ENCODE measurements at regions not wholly inside any gene's neighbourhood (a gene's known extent, or its start where the extent isn't known, plus 50 kb on each side); places are given as distances from the start of the nearest gene placed in this dataset.

DNA sequence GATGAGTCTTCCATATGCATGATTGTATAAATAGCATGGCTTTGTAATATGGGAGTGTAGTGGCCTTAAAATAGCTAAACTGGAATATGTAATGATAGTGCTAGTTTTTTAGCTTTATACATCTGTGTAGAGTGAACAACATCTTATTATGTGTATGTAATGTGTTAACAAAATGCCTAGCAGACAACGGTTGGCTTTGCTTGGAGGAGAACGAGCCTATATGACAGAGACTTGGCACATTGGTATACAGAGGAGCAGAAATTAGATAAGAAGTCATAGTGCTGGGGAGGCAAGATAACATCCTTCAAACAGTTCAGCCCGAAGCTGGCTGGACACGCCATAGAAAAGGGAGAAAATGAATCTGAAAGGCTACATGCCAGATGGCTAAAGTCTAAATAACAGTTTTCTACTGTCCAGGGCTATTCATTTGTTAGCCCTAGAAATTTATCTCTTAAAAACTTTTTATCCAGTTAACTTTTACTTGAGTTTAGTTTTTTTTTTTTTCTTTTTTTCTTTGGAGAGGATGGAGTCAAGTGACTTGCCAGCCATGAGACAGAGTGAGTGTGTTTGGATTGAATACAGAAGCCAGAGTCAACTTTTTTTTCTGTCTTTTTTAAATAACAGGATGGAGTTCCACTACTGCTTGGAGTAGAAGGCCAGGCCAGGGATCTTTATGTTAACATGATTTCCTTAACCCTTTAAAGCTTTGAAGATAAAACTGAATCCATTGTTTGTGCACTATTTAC is 214.4 kb upstream of the ACTBL2 start (continued):
- TF ChIP-seq, protein P1, sequence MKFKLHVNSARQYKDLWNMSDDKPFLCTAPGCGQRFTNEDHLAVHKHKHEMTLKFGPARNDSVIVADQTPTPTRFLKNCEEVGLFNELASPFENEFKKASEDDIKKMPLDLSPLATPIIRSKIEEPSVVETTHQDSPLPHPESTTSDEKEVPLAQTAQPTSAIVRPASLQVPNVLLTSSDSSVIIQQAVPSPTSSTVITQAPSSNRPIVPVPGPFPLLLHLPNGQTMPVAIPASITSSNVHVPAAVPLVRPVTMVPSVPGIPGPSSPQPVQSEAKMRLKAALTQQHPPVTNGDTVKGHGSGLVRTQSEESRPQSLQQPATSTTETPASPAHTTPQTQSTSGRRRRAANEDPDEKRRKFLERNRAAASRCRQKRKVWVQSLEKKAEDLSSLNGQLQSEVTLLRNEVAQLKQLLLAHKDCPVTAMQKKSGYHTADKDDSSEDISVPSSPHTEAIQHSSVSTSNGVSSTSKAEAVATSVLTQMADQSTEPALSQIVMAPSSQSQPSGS (IDR thresholded peaks at IDR 0.05; ENCODE audit: low read length): no peak
- TF ChIP-seq POU5F1 (IDR thresholded peaks at IDR 0.05; ENCODE audit: low read depth, low read length): no peak
- TF ChIP-seq MAFK (IDR thresholded peaks at IDR 0.05; ENCODE audit: low read depth, low read length): no peak
- TF ChIP-seq KDM5A (IDR thresholded peaks at IDR 0.05; ENCODE audit: low read length): no peak
- no peak for TF ChIP-seq SRF (IDR thresholded peaks at IDR 0.05; ENCODE audit: low read depth, low read length)
- TF ChIP-seq, protein P2, sequence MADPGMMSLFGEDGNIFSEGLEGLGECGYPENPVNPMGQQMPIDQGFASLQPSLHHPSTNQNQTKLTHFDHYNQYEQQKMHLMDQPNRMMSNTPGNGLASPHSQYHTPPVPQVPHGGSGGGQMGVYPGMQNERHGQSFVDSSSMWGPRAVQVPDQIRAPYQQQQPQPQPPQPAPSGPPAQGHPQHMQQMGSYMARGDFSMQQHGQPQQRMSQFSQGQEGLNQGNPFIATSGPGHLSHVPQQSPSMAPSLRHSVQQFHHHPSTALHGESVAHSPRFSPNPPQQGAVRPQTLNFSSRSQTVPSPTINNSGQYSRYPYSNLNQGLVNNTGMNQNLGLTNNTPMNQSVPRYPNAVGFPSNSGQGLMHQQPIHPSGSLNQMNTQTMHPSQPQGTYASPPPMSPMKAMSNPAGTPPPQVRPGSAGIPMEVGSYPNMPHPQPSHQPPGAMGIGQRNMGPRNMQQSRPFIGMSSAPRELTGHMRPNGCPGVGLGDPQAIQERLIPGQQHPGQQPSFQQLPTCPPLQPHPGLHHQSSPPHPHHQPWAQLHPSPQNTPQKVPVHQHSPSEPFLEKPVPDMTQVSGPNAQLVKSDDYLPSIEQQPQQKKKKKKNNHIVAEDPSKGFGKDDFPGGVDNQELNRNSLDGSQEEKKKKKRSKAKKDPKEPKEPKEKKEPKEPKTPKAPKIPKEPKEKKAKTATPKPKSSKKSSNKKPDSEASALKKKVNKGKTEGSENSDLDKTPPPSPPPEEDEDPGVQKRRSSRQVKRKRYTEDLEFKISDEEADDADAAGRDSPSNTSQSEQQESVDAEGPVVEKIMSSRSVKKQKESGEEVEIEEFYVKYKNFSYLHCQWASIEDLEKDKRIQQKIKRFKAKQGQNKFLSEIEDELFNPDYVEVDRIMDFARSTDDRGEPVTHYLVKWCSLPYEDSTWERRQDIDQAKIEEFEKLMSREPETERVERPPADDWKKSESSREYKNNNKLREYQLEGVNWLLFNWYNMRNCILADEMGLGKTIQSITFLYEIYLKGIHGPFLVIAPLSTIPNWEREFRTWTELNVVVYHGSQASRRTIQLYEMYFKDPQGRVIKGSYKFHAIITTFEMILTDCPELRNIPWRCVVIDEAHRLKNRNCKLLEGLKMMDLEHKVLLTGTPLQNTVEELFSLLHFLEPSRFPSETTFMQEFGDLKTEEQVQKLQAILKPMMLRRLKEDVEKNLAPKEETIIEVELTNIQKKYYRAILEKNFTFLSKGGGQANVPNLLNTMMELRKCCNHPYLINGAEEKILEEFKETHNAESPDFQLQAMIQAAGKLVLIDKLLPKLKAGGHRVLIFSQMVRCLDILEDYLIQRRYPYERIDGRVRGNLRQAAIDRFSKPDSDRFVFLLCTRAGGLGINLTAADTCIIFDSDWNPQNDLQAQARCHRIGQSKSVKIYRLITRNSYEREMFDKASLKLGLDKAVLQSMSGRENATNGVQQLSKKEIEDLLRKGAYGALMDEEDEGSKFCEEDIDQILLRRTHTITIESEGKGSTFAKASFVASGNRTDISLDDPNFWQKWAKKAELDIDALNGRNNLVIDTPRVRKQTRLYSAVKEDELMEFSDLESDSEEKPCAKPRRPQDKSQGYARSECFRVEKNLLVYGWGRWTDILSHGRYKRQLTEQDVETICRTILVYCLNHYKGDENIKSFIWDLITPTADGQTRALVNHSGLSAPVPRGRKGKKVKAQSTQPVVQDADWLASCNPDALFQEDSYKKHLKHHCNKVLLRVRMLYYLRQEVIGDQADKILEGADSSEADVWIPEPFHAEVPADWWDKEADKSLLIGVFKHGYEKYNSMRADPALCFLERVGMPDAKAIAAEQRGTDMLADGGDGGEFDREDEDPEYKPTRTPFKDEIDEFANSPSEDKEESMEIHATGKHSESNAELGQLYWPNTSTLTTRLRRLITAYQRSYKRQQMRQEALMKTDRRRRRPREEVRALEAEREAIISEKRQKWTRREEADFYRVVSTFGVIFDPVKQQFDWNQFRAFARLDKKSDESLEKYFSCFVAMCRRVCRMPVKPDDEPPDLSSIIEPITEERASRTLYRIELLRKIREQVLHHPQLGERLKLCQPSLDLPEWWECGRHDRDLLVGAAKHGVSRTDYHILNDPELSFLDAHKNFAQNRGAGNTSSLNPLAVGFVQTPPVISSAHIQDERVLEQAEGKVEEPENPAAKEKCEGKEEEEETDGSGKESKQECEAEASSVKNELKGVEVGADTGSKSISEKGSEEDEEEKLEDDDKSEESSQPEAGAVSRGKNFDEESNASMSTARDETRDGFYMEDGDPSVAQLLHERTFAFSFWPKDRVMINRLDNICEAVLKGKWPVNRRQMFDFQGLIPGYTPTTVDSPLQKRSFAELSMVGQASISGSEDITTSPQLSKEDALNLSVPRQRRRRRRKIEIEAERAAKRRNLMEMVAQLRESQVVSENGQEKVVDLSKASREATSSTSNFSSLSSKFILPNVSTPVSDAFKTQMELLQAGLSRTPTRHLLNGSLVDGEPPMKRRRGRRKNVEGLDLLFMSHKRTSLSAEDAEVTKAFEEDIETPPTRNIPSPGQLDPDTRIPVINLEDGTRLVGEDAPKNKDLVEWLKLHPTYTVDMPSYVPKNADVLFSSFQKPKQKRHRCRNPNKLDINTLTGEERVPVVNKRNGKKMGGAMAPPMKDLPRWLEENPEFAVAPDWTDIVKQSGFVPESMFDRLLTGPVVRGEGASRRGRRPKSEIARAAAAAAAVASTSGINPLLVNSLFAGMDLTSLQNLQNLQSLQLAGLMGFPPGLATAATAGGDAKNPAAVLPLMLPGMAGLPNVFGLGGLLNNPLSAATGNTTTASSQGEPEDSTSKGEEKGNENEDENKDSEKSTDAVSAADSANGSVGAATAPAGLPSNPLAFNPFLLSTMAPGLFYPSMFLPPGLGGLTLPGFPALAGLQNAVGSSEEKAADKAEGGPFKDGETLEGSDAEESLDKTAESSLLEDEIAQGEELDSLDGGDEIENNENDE (IDR thresholded peaks at IDR 0.05; ENCODE audit: insufficient replicate concordance, low read length): no peak
- no peak for TF ChIP-seq GABPA (IDR thresholded peaks at IDR 0.05; ENCODE audit: borderline replicate concordance, insufficient read depth, low read length)
- TF ChIP-seq RFX5 (IDR thresholded peaks at IDR 0.05; ENCODE audit: borderline replicate concordance, low read depth, low read length): no peak

All from H1 (cell line).